HG03432 (cell line): ENCODE measurements at regions not wholly inside any gene's neighbourhood (a gene's known extent, or its start where the extent isn't known, plus 50 kb on each side); places are given as distances from the start of the nearest gene placed in this dataset.

Experiments used
- ATAC-seq: cut with Tn5 transposase; IDR thresholded peaks from one replicate; pipeline ENCODE4 v1.9.1; 2021; ENCODE audit warnings: mild to moderate bottlenecking, moderate library complexity; ENCODE audit not compliant: unreplicated experiment

DNA sequence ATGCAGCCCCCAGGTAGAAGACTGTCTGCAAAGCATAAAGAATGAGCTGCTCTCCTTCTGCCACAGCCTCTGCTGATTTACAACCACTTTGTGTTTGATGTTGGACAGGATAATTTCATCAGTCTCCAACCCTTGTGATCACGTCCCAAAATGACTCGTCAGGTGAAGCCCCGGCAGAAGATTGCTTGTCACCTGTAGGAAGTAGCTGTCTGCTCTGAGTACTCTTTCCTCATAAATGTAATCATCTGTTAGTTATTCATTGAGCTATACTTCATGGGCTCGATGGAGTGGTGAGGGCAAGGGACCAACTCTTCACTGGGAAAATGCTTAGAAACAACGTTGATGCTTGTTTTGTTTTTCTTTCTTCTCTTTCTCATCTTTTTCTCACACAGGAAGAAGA, 290.9 kb upstream of the SP8 start:
- no peak for ATAC-seq

DNA sequence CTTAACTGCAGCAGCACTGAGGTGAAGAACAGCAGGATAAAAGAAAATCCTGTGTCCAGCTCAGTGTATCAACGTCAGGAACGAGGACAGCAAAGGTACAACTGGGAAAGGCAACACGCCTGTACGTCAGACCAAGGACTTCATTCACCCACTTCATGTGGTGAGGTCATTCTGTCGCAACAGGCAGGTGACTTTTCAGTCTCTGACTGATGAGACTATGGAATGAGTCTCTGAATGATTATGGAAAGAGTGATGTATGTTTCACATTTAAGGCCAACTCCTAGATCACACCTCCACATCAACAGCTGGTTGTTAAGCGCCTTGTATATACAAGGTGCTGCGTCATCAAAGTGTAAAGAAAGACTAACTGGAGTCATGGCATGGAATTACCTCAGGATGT, 297.6 kb upstream of the SP8 start:
- no peak for ATAC-seq

DNA sequence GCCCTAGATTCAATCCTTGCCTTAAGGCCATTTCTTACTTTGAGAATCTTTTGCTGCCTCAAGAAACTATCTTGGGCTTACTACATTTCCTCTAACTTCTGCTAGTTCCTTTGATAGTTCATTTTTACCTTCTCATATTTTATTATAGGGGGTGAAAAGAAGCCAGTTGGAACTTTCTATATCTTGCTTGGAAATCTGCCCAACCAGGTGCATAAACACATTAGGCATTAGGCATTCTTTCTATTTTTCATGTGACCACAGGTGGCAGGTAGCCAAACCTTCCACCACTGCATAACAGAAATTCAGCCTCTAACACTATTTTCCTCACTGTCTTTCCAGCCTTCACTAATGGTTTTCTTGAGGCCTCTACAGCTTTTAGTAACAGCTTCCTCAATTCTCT, 300.0 kb upstream of the SP8 start:
- ATAC-seq, result no peak

DNA sequence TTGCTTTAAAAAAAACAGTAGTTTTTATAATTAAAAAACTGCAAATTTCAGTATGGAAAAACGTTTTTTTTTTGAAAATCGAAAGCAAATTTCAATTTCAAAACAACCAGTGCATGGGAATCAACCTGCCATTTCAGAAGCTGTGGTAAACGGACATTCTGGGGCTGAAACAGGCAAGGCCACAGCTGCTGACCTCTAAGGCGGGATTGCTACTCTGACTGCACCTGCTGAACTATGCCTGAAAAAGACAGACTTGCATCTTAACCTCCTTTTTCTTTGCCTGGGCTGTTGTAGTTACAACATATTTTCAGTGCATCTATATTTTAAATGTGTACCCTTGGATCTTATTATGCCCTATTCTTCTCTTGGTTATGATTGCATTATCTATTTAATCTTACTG, 303.0 kb upstream of the SP8 start:
- ATAC-seq, result no peak

DNA sequence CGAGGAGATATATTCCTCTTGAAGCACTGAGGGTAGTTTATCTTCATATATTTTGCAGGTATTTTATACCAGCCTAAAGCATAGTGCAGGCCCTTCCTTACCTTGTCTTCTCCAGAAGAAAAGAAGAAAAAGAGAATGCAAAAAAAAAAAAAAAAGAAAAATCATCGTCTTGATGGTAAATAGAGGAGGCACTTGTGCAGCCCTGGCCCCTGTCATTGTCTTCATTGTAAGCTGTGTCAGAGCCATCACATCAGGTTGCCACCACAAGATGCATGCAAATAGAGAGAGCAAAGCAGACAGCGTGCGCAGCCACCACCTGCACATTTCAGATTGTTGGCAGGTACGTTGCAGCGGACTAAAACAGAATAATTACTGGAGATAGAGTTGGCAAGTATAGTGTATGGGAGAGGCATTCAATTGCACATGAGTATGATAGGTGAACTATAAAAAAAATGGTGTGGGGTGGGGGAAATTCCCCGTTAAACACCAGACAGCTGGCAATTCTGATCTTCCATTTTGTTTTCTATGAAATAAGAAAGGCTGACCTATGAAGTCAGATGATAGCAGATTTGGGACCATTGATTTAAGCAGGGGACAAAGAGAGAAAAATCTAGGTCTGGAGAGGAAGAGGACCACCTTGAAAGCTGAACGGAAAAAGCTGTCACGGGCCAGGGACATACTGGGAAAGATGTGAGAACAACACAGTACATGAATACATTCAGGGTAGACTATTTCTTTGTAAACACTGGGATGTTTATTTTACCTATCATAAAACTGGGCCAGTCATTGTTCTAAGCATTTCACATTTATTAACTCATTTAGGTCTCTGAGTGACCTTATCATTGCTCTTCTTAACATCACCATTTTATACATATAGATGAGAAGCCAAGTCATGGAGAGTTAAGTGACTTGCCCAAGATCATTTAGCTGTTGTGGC, 306.3 kb upstream of the SP8 start:
- no peak for ATAC-seq

DNA sequence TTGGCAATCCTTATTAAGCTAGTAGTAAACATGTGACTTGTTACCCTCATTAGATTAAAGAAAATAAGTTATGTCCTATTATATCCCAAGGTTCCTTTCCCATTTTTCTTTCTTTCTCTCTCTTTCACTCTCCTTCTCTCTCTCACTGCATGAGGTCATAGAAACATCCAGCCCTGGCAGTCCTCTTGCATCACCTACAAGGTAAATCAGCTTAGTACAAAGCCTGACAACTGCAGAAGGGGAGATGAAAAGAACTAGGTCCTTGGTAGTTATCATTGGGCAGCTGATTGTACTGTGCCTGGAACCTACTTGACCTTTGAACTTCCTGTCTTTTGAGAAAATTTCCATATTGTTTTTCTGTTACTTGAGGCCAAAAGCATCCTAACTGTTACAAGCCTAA, 307.9 kb upstream of the SP8 start:
- no peak for ATAC-seq

DNA sequence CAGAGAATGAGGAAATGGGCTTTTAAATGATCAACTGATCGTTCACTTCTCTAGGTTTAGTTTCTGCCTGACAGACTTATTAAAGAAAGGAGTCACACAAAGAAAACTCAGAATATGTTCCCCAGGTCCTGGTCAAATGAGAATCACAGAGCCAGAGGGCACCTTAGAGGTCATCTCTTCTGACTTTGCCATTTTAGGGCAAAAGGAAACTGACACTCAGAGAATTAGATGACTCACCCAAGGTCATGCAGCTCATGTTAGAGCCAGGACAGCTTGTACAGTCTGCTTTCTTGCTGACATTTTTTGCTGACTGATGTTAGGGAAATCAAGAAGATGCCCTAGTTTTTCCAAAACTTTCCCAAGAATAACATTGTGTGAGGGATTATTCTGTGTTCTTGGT, 312.7 kb upstream of the SP8 start:
- peak; percentile 73 for ATAC-seq

DNA sequence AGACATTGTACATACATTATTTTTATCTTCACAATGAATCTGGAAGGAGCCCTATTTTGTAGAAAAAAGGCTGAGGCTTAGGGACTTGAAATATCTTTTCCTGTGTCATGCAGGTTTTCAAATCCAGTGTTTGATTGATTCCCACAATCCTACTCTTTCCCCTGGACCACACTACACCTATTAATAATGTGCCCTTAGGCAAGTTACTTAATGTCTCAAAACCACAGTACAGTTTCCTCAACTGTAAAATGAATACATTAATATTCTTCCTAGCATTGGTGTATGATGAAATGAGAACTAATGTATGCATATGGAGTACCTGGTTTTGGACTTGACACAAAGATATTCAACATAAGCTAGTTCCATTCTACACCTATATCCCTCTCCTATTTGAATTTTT, 313.3 kb upstream of the SP8 start:
- ATAC-seq, result no peak

DNA sequence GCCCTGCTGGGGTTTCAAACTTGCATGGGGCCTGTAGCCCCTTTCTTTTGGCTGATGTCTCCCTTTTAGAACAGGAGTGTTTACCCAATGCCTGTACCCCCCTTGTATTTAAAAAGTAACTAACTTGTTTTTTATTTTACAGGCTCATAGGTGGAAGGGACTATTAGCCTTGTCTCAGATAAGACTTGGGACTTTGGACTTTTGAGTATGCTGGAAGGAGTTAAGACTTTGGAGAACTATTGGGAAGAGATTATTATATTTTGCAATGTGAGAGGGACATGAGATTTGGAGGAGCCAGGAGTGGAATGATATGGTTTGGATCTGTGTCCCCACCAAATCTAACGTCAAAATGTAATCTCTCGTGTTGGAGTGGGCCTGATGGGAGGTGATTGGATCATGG, 314.9 kb upstream of the SP8 start:
- no peak for ATAC-seq

DNA sequence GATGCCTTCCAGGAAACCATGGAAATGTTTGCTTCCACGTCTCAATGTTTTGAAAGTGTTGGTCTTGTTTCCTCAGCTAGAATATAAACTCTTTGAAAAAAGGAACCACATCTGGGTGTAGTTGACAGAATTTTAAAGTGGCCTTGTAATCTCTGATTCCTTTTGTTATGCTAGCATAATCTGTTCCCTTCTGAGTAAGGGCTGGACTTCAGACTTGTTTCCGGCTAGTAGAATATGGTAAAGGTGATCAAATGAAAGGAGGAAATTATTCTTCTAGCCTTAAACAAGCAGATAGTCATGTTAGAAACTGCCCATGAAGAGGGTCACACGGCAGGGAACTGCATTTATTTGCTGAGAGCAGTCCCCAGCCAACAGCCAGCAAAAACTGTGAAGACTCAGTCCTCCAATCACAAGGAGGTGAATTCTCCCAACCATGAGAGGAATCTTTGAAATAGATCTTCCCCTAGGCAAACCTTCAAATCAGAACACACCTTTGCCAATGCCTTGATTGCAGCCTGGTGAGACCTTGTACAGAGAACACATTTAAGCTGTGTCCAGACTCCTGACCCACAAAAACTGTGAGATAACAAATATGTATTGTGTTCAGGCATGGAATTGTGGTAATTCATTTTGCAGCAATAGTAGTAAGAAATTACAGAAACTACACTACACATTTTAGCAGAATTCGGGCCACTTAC, 316.9 kb upstream of the SP8 start:
- ATAC-seq, result no peak

DNA sequence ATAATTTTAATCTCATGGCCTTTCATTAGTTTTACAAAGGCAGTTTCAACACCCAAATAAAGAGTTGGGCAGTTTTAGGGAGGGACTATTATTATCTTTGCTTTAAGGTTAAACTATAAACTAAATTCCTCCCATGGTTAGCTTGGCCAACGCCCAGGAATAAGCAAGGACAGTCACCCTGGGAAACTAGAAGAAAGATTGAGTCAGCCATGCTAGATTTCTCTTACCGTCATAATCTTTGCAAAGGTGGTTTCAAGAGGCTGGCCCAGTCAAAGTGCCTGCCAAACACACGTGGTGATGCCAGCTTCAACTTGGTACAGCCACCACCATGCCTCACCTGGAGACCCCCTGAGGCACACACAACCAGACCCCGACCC, 317.4 kb upstream of the SP8 start:
- no peak for ATAC-seq

DNA sequence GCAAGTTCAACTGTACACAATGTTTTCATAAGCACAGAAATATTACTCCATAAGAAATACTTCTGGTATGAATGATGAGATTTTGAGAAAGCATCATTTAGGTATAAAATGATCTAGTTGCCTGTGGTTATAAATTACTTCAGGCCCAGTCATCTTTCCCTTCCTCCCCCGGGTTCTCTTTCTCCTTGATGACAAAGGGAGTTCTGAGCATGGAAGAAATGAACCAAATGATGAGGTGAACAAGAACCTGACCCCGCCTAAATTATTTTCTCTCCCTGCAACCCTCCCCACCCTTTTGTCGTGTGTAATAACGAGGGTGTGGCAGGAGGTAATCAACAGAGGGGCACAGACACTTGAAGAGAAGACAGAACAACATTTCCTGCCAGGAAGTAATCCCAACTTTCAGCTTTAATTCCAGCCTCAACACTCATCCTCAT, 319.6 kb upstream of the SP8 start:
- no peak for ATAC-seq

DNA sequence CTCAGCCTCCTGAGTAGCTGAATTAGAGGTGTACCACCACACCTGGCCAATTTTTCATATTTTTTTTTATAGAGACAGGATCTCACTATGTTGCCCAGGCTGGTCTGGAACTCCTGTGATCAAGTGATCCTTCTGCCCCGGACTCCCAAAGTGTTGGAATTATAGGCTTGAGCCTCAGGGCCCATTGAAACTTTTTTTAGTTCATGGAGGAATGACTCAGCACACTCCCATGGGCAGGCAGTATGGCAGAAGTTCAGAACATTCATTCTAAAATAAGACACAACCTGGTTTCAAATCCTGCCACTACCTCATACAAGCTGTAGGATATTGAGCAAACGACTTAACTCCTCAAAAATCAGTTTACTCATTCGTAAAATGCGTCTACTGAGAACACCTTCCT, 320.4 kb upstream of the SP8 start:
- no peak for ATAC-seq

DNA sequence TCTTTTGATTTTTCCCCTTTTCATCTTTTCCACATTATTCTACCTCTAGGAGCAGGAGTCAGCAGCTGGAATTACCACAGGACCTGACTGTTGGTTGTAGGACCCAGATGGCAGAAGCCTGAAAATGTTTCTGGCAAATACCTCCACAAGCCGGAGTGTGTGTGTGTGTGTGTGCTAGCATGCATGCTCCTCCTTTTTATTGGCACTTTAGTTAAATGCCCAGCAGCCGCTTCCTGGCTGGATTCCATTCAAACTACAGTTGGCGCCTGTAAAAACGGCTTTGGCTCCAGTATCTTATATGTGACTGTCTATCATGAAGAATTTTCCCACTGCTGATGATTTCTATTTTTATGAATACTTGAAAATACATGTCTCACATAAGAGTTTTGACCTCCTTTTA, 319.7 kb upstream of the SP4 start:
- no peak for ATAC-seq

DNA sequence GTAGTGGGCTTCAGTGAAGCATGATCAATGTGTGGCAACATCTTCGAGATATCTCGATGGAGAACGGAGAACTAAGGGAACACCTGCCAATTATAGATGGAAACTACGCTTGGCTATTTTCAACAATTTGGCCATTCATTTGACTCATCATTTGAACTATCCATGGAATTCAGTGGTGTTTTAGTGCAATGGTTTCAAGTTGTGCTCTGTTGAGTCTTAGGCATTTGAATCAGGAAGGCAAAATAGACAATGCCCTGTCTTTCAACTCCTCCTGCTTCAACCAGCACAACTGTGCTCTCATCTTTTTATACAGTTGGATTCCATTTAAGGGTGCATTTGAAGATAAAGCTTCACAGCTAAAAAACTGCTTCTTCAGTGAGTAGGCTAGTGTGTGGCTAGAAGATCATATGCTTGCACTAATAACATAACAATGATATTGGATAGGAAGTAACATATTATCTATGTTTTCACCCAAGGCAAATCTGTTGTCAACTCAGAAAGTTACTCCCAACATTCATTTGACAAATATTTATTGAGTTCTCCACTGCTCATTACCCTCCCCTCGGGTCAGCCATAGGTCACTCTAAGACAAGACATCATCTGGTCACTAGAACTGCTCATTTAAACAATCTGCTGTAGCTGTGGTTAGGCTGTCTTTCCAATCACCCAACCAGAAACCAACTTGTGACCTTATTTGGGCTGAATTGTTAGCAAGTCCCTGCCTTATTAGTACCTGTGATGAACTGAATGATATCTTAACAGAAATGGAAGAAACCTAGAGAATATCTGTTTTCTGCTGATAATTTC, 314.1 kb upstream of the SP4 start:
- ATAC-seq, result no peak

DNA sequence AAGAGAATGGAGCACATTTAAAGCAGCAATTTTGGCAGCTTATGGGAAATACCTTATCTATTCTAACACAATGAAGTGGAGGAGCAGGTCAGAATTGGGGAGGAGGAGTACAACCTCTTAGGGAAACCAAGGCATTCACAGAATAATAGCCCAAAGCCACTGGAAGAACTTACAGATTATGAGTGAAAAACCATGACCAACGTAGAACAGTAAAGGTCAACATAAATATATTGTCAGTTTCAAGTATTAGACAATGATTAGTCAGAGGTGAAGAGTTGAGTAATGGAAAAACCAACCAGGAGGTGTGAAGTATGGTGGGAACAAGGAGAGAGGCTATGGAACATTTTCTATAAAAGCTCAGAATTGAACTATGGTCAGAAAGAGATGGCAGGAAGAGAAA, 304.3 kb upstream of the SP4 start:
- no peak for ATAC-seq

DNA sequence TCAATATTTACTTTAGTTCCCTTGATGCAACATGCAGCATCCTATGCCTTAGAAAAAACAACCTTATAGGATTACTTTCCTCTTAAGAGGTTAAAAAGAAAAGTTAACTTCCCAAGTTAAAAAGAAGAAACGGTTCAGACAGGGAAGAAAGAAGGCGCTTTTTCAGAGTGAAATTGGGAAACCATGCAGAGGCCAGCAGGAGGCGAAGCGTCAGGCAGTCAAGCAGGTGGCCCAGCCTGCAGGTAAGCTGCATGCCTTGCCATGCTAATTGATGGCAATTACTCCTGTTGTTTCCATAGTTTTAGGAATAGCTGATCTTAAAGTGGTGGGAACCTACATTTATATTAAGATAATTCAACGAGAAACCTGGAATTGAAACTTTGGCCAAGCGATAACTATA, 302.6 kb upstream of the SP4 start:
- no peak for ATAC-seq

DNA sequence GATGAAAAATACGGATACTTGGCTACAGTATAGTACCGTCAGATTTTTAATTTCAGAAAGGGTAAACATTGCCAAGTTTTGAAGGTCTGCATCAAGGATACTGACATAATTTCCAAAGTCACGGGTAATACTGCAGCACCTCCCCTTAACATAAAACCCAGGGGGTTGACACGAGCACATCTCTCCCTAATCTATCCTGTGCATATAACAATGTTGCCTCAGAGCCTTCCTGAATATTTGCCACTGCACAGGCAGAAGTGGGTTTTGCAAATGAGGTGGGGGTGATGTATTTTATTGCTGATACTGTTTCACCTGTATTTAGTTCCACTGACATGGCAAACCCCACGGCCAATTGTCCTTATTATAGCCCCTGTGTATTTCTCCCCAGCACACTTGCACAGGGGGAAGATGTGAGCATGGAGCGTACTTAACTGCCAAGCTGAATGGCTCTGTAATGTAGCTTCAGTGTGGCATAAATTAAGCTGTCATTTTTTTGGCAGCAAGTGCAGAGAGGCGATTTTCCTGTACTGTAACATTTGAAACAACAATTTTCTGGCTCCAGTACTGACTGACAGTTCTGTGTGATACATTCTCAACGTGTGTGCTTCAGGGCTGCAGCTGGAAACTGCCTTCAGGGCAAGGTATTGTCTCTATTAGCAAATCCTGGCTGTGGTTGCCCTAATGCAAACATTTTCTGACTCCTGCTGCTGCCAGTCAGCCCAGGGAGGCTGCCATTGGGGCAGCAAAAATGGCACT, 299.6 kb upstream of the SP4 start:
- no peak for ATAC-seq

DNA sequence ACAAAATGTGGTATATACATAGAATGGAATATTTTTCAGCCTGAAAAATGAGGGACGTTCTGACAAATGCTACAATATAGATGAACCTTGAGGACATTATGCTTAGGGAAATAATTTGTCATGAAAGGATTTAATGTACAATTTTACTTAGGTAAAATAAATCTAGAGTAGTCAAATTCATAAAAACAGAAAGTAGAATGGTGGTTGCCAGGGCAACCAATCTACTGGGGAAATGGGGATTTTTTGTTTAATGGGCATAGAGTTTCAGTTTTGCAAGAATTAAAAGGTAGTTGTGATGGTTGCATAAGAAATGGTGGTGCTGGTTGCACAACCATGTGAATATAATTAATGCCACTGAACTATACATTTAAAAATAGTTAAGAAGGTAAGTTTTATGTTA, 296.0 kb upstream of the SP4 start:
- ATAC-seq, result no peak

DNA sequence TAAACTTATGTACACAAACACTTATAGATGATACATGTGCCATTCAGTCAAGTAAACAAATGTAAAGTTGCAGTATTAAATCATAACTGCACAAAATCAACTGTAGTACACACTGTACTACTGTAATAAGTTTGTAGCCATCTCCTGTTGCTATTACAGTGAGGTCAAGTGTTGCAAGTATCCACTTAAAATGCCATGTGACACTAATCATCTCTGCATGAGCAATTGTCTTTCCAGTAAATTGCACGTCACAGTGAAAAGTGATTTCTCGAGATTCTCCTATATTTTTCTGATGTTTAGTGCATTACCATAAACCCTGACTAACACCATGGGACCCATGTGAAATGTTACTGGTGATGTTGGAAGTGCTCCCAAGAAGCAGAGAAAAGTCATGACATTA, 293.3 kb upstream of the SP4 start:
- no peak for ATAC-seq

DNA sequence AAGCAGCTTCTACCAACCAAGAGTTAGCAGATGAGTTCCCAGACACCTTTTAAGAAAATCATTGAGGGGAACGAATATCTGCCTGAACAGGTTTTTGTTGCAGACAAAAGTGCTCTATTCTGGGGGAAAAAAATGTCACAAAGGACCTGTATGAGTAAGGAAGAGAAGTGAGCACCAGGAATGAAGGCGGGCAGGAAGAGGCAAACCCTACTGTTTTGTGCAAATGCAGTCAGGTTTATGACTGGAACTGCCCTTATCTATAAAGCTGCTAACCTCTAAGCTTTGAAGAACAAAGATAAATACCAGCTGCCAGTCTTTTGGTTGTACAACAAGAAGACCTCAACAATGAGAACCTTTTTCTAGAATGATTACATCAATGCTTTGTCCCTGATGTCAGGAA, 292.4 kb upstream of the SP4 start:
- no peak for ATAC-seq
